GM13976 (cell line): ENCODE measurements at regions not wholly inside any gene's neighbourhood (a gene's known extent, or its start where the extent isn't known, plus 50 kb on each side); places are given as distances from the start of the nearest gene placed in this dataset.

Experiments
- DNase-seq: peaks from one replicate; pipeline ENCODE4 v3.0.0; 2012; ENCODE audit warnings: low spot score
- CTCF ChIP-seq: IDR thresholded peaks from 2 replicates; pipeline ENCODE4 v1.5.1; 2012; ENCODE audit warnings: borderline replicate concordance, mild to moderate bottlenecking; ENCODE audit not compliant: insufficient read depth; ENCODE audit errors: extremely low read depth, missing control alignments, control extremely low read depth
- in situ Hi-C: fragments of 300-500 bp; cut with MboI; formaldehyde crosslinking; loops from one replicate; pipeline ENCODE4 v1.12.0; 2022; ENCODE audit warnings: low sequenced_read_pairs, mixed read lengths, inconsistent platforms; ENCODE audit not compliant: unreplicated experiment

GRCh38 chr12:4025181-4026019, 152.2 kb upstream of the PARP11 start:
- in situ Hi-C loops: no loop called here
- no peak for TF ChIP-seq CTCF
- DNase-seq: no peak

DNA sequence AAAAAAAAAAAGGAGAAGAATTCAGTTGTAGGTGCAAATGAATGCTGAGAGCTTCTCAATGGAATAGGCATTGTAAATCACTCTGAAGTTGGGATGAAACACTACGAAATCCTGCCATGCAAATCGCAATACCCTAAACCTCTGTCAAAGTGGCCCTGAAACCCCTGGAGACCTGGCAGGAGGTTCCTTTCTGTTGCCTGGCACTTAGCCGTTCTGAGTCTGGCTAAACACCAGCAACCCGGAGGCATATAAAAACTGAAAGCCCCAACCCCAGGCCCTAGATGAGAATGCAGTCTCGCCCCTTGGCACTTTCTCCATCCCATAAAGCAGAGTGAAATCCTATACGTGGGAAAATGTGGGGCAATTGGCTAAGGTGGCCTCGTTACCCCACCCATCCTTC, 151.5 kb upstream of the PARP11 start:
- in situ Hi-C loops: no loop called here
- no peak for DNase-seq
- TF ChIP-seq CTCF: no peak

DNA sequence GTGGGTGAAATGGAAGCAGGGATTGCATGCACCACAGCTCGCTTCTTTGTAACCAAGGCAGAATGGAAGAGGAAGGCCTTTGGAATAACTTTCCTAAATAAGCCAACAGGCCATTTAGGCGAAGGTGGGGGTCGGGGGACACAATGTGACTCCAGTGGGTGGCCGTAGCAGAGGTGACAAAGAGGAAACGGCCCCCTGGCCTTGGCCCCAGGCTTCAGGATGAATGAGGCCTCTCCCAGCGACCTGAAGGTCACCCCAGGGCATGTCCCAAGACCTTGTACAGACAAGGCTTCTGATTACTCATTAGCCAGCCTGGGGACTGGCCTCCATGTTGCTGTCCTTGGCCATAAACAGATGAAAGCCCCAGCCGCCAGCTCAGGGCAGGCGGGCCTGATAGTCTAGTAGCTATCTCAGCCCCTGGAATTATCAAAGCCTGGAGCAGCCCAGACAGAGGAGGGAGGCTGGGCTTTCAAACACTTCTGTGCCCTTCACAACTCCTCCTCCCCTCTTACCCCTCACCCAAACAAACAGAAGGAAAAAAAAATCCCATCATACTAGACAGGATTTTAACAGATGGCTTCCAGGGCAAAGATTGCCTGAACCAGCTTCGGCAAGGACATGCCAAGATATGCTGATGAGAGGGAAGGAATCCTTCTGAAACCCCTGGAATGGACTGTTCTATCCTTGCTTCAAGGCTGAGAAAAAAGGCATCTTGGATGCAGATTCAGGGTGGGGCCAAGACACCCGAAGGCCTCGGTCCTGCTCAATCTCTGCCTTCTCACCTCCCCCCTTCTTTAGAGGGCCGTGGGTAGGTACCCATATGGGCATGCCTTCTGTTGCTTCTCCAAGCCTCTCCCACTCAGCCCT, 142.3 kb upstream of the PARP11 start:
- in situ Hi-C loops: no loop called here
- TF ChIP-seq CTCF: no peak

GRCh38 chr12:4014858-4015224, 141.6 kb upstream of the PARP11 start:
- DNase-seq: no peak
- TF ChIP-seq CTCF: no peak
- in situ Hi-C loops: no loop called here

More for the DNA sequence above, 142.3 kb upstream of the PARP11 start:
- DNase-seq: no peak

DNA sequence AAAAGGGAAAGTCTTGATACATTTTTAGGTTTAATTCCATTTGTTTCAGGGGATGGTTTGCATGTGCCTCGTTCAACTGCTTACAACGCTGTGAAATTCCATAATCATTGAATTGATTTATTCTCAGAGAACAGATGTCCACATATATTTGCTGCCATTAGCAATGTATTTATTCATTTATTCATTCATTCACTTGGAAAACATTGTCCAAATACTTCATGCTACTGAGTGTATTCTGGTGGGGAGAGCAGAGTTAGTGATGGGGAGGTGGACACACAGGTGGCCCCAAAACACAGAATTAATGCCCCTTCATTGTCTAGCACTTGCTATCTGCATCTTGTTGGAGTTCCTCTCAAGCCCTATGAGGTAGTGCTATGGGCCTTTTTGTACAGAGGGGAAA, 141.2 kb upstream of the PARP11 start:
- in situ Hi-C loops: no loop called here
- no peak for TF ChIP-seq CTCF
- DNase-seq: no peak

DNA sequence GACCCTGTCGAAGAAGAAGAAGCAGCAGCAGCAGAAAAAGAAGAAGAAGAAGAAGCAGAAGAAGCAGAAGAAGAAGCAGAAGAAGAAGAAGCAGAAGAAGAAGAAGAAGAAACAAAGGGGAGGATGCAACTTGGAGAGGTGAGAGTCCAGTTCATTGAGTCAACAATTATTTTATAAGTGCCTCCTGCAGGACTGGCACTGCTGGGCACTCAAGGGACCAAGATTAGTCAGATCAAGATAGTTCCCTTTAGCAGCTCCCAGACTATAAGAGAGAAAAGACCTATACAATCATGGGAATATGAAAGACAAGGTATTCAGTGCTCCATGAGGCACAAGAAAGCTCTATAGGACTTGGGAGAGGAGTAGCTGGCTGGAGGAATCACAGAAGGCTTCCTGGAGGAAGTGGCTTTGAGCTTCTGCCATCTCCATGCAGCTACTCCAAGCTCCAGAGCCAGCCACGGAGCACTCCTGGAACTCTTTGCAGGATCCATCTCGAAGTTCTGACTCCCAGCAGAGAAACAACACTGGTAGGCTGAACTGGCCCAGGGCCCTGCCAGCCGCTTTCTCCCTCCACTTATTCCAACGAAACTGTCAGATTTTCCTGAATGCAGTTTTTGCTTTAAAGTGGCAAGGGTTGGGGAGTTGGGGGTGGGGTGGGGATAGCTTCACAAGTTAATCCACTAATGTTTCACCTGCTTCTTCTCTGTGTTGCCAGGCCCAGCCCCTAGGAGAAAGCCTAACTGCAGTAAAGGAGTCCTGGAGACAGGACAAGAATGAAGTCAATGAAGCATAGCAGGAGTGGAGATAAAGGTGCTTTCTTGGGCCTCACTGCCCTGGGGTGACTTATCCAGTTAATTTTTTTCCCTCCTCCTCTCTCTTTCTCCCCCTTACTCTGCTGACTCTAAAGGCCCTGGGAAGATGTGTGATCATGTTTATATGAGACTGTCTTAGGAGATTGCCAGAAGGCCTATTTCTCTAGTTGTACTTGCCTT, 140.1 kb upstream of the PARP11 start:
- DNase-seq: no peak
- TF ChIP-seq CTCF: no peak
- in situ Hi-C loops: no loop called here
